Putamen (tissue), 1 donor: ENCODE measurements at regions not wholly inside any gene's neighbourhood (a gene's known extent, or its start where the extent isn't known, plus 50 kb on each side); places are given as distances from the start of the nearest gene placed in this dataset.
"Not testable (repeated sequence)": the region's sequence is repeated elsewhere in the genome, so short reads cannot be mapped to it uniquely, and the experiment has no call there.

Experiments used
- DNase-seq: peaks from one replicate; pipeline ENCODE4 v3.0.0-alpha.2; 2016; ENCODE audit warnings: low spot score

- DNase-seq, result not testable (repeated sequence)
Observed at GRCh38 chr10:29363930-29364329, 75.1 kb downstream of the LYZL1 start.

DNA sequence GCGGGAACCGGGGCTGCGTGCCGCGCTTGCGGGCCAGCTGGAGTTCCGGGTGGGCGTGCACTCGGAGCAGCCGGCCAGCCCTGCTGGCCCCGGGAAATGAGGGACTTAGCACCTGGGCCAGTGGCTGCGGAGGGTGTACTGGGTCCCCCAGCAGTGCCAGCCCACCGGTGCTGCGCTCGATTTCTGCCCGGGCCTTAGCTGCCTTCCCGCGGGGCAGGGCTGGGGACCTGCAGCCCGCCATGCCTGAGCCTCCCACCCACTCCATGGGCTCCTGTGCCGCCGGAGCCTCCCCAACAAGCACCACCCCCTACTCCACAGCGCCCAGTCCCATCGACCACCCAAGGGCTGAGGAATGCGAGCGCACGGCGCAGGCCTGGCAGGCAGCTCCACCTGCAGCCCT, 77.3 kb downstream of the LYZL1 start:
- DNase-seq, result not testable (repeated sequence)

DNA sequence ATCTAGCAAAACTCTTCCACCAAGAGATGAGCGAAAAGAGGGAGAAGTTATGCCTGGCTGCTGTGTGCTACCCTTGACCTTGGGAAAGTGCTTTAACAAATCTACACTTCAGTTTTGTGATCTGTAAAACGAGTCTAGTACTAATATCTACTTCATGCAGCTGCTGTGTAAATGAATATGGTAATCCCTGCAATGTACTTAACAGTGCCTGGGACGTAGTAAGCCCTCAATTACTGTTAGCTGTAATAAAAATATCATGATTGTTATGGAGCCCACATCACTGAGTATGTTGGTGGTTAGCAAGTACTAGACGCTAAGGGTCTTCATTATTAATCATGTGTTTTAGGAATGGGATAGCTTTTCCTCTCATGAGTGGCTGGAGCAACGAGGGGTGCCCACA, 80.5 kb downstream of the LYZL1 start:
- no peak for DNase-seq

- no peak for DNase-seq
Observed at GRCh38 chr10:29370097-29371092, 81.5 kb downstream of the LYZL1 start.

DNA sequence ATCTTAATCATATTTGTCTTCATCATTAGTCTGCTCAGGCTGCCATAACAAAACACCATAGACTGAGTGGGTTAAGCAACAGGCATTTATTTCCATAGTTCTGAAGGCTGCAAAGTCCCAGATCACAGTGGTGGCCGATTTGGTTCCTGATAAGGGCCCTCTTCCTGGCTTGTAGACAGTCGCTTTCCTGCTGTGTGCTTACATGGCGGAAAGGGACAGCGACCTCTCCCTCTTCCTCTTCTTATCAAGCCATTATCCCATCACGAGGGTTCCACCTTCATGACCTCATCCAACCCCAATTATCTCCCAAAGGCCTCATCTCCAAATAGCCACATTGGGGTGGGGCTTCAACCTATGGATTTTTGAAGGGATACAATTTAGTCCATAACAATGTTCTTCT, 84.0 kb downstream of the LYZL1 start:
- no peak for DNase-seq

DNA sequence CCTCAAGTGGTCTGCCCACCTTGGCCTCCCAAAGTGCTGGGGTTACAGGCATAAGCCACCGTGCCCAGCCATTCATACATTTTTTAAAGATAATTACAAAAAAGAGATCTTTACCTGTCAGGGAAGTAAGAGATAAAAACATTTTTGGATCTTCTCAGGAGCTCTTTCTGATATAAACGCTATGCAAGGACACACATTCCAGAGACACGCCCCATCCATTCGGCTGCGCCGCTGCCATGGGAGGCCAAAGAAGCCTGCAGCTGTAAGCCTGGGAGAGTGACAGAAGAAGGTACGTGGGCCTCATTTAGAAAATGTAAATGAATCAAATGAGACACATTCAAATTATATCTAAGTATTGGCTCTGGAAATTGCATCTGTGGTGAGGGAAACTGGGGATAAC, 85.3 kb downstream of the LYZL1 start:
- no peak for DNase-seq

DNA sequence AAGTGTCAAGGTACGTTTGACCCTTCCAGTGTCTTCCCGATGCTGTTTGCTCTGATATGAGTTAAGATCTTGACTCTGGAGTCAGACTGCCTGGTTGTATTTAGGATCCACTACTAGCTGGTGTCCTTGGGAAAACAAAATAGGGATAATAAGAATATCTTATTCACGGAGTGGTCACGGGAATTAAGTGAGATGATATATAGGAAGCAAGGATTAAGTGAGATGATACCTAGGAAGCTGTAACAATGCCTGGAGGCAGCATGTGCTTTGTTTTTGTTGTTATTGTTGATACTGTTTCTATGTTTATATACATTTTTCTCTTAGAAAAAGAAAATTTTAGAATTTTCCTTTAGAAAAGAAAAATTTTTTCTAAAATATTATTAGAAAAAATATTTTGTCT, 87.0 kb downstream of the LYZL1 start:
- no peak for DNase-seq

DNA sequence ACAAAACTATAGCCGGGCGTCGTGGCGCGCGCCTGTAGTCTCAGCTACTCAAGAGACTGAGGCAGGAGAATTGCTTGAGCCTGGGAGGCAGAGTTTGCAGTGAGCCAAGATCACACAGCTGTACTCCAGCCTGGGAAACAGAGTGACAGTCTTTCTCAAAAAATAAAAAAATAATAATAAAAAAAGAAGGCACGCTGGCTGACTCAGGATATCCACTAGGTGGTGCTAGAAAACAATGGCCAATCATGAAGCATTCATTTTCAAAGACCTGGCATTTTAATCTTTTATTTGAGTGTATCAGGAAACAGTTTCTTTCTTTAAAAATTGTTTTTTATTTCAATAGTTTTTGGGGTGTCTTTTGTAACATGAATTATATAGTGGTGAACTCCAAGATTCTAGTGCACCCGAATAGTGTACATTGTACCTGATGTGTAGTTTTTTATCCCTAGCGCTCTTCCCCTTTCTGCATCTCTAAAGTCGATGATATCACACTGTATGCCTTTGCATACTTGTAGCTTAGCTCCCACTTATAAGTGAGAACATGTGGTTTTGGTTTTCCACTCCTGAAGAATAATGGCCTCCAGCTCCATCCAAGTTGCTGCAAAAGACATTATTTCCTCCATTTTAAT, 88.6 kb downstream of the LYZL1 start:
- DNase-seq, result no peak

DNA sequence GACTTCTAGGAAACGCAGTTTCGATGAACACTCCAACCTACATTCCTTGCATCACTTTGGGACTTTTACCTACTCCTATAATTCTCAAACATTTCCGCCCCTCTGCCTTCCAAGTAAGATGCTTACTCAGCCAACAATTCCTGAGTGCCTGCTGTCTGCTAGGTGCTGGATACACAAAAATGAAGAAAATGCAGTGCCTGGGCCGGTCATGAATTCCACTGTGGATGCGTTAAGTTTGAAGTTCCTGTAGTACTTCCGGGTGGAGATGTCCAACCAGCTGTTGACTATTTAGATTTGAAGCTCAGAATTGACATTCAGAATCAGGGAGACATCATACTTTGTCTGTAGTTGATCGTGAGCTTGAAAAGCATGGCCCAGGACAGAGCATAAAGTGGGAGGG, 89.2 kb downstream of the LYZL1 start:
- no peak for DNase-seq

GRCh38 chr10:29379208-29379607, 90.3 kb downstream of the LYZL1 start:
- DNase-seq, result no peak

- not testable (repeated sequence) for DNase-seq
Observed at GRCh38 chr10:29379777-29380598, 91.1 kb downstream of the LYZL1 start.

- not testable (repeated sequence) for DNase-seq
Observed at GRCh38 chr10:29380599-29381511, 92.0 kb downstream of the LYZL1 start.

GRCh38 chr10:29386342-29386999, 97.6 kb downstream of the LYZL1 start:
- DNase-seq, result no peak

GRCh38 chr10:29387269-29387668, 98.4 kb downstream of the LYZL1 start:
- no peak for DNase-seq

GRCh38 chr10:29388112-29388511, 99.2 kb downstream of the LYZL1 start:
- DNase-seq, result not testable (repeated sequence)

GRCh38 chr10:29389493-29389892, 100.6 kb downstream of the LYZL1 start:
- no peak for DNase-seq

GRCh38 chr10:29389935-29390334, 101.1 kb downstream of the LYZL1 start:
- no peak for DNase-seq

GRCh38 chr10:29392376-29393021, 103.6 kb downstream of the LYZL1 start:
- peak; percentile 16 for DNase-seq

DNA sequence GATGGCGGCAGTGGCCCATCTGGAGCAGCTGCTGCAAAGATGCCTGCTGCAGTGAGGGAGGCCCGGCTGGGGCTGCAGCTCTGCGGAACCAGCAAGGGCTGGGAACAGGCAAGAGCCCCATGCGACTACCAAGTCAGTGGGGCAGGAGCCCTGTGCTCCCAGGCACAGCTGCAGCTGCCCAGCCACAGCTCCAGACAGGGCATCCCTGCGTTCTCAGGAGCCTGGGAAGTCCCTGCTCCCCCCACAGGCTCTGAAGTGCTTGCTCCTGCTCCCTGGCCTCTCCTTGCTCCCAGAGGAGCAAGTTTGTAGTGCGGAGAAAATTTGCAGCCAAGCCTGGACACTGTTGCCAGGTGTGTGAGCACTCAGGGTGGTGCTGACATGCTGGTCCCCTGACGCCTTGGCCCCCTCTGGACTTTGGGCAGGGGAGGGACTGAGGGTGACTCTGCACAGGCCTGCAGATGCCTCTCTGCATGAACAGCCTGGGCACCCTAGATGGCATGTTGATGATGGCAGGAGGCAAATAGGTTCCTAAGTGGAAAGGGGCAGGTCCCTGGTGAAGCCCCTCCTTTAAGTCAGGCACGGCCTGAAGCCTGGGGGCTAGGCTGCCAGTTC, 105.6 kb downstream of the LYZL1 start:
- no peak for DNase-seq

GRCh38 chr10:29395409-29395808, 106.5 kb downstream of the LYZL1 start:
- DNase-seq, result no peak
